Left ventricle myocardium inferior (tissue), 1 donor: ENCODE measurements at regions not wholly inside any gene's neighbourhood (a gene's known extent, or its start where the extent isn't known, plus 50 kb on each side); places are given as distances from the start of the nearest gene placed in this dataset.

Experiments
- DNase-seq: peaks from one replicate; pipeline ENCODE4 v3.0.0-alpha.2; 2020
- H3K27ac ChIP-seq: fragments of 200-600 bp; replicated peaks from 2 replicates; pipeline ENCODE4 v1.8.0; 2021
- H3K27me3 ChIP-seq: fragments of 200-600 bp; 2 replicates; pipeline ENCODE4 v1.8.0; 2021; ENCODE audit warnings: low read depth
- H3K36me3 ChIP-seq: fragments of 200-600 bp; 2 replicates; pipeline ENCODE4 v1.8.0; 2021
- H3K4me1 ChIP-seq: fragments of 200-600 bp; 2 replicates; pipeline ENCODE4 v1.8.0; 2021
- H3K4me3 ChIP-seq: fragments of 200-600 bp; 2 replicates; pipeline ENCODE4 v1.8.0; 2021; ENCODE audit warnings: mild to moderate bottlenecking, moderate library complexity
- H3K9me3 ChIP-seq: fragments of 200-600 bp; replicated peaks from 2 replicates; pipeline ENCODE4 v1.8.0; 2021
- intact Hi-C: fragments of 100-400 bp; cut with micrococcal nuclease; formaldehyde crosslinking; loops from one replicate; pipeline ENCODE4 v1.11.0; 2022
- TF ChIP-seq, protein P1 (sequence below): fragments of 200-600 bp; IDR thresholded peaks from 2 replicates; pipeline ENCODE4 v1.8.0; 2021; ENCODE audit warnings: antibody characterized with exemption, mild to moderate bottlenecking, borderline replicate concordance
- donor health status: DM: no; HTN: yes; CAD: no; lungs with severe emphysema.

DNA sequence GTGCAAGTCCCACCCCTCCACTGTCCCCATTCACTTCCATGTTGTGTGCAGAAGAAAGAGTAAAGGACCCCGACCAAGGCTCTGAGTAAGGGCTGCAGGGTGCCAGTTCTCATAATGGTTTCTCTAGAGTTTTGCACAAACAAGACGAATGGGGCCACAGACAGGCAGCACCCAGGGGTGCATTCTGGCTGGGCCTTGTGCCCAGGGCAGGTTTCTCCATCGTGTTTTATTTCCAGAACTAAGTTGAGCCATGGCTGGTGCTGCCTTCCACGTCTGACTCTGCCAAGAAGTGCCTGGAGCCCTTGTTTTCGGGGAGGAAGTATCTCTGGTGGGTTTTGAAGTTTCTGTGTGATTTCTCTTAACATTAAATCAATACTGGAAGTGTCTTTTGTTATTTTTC is 95.0 kb upstream of the SDK1 start:
- TF ChIP-seq, protein P1, sequence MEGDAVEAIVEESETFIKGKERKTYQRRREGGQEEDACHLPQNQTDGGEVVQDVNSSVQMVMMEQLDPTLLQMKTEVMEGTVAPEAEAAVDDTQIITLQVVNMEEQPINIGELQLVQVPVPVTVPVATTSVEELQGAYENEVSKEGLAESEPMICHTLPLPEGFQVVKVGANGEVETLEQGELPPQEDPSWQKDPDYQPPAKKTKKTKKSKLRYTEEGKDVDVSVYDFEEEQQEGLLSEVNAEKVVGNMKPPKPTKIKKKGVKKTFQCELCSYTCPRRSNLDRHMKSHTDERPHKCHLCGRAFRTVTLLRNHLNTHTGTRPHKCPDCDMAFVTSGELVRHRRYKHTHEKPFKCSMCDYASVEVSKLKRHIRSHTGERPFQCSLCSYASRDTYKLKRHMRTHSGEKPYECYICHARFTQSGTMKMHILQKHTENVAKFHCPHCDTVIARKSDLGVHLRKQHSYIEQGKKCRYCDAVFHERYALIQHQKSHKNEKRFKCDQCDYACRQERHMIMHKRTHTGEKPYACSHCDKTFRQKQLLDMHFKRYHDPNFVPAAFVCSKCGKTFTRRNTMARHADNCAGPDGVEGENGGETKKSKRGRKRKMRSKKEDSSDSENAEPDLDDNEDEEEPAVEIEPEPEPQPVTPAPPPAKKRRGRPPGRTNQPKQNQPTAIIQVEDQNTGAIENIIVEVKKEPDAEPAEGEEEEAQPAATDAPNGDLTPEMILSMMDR, result no peak
- no peaks in the 10 kb centered on the region for H3K4me1 ChIP-seq

DNA sequence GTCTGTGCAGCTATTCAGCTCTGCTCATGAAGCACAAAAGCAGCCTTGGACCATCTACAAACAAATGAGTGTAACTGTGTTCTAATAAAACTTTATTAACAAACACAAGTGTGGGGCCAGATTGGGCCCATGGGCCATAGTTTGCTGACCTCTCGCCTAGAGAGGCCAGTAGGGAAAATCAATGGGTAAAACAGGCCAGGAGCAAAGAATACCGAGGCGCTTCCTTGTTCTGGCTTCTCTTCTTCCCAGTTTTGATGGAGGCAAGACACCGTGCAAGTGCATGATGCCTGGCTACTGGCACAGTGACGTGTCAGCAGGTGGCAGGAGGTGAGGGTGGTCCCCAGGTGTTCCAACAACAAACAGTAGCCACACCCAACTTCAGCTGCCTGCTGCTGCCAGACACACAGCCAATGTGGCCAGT is 94.3 kb upstream of the SDK1 start:
- H3K4me3 ChIP-seq, result no peak overlapping the region
- intact Hi-C loops, result no loop called here
- no peaks in the 10 kb centered on the region for H3K4me1 ChIP-seq
- TF ChIP-seq, protein P1, result no peak
- H3K9me3 ChIP-seq, result no peaks in the 10 kb centered on the region
- no peaks in the 10 kb centered on the region for H3K36me3 ChIP-seq
- DNase-seq, result no peak
- H3K27ac ChIP-seq, result no peak overlapping the region
- no peaks in the 10 kb centered on the region for H3K27me3 ChIP-seq

More for the DNA sequence above, 95.0 kb upstream of the SDK1 start:
- no peaks in the 10 kb centered on the region for H3K9me3 ChIP-seq
- H3K36me3 ChIP-seq, result no peaks in the 10 kb centered on the region
- H3K27ac ChIP-seq, result no peak overlapping the region
- intact Hi-C loops, result no loop called here
- H3K27me3 ChIP-seq, result no peaks in the 10 kb centered on the region
- DNase-seq, result no peak
- H3K4me3 ChIP-seq, result no peak overlapping the region

DNA sequence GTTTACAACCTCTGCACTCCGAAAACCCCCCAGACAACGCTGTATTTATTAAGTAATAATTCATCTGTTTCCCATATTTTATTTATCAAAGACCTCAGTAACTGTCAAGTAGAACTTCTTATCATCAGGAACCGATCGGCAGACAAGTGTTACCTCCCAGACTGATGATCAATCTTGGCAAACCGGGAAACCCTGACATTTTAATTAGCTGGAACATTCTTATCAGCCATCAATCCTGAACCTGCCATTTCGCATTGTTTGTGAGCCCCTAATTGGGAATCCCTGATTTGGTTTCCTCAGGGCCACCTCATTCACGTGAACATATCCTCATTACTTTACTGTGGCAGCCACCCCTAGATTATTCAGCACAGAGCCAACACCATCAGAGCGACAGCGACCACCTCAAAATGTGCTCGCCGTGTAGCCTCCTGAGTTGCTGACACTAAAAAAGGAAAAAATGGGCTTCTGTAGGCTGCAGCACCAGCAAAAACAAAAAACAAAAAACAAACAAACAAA is 93.6 kb upstream of the SDK1 start:
- DNase-seq, result no peak
- no peaks in the 10 kb centered on the region for H3K4me1 ChIP-seq
- H3K9me3 ChIP-seq, result no peaks in the 10 kb centered on the region
- TF ChIP-seq, protein P1, result no peak
- no peak overlapping the region for H3K4me3 ChIP-seq
- no peaks in the 10 kb centered on the region for H3K27me3 ChIP-seq
- intact Hi-C loops, result no loop called here
- no peaks in the 10 kb centered on the region for H3K36me3 ChIP-seq
- no peak overlapping the region for H3K27ac ChIP-seq

DNA sequence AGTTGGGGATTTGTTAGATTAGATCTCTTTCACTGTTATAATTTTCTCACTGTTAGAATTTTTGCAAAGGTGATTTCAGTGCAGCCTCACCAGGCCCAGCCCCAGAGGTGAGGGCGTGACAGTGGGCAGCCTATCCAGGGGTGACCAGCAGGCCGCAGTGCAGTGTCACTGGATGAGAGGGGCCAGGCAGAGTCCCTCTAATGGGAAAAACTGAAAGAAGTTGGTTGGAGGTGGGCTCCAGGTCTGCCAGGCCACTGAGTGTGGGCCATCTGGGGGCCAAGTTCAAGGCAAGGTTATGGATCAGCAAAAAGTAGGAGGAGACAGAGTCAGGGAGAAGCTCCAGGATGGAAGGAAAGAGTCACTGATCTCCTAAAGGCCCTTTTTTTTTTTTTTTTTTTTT is 90.5 kb upstream of the SDK1 start:
- intact Hi-C loops, result no loop called here
- Histone ChIP-seq H3K27me3 (no peaks in the 10 kb centered on the region), H3K36me3 (no peaks in the 10 kb centered on the region), H3K4me1 (no peaks in the 10 kb centered on the region), H3K27ac (no peak overlapping the region), H3K4me3 (no peak overlapping the region), H3K9me3 (no peaks in the 10 kb centered on the region)
- TF ChIP-seq, protein P1, result peak; percentile 23
- no peak for DNase-seq

DNA sequence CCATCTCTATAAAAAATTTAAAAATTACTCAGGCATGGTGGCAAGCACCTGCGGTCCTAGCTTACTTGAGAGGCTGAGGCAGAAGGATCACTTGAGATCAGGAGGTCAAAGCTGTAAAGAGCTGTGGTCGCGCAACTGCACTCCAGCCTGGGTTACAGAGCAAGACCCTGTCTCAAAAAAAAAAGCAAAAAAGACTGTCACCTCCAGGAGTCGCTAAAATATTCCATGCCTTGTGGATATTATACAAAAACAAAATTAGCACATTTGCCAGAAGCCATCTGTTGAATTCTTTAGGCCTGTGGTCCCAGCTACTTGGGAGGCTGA is 87.0 kb upstream of the SDK1 start:
- H3K9me3 ChIP-seq, result no peaks in the 10 kb centered on the region
- TF ChIP-seq, protein P1, result no peak
- peaks cover 30% of the 10 kb centered on the region for H3K4me1 ChIP-seq
- H3K4me3 ChIP-seq, result no peak overlapping the region
- intact Hi-C loops, result no loop called here
- H3K36me3 ChIP-seq, result no peaks in the 10 kb centered on the region
- no peaks in the 10 kb centered on the region for H3K27me3 ChIP-seq
- H3K27ac ChIP-seq, result no peak overlapping the region
- DNase-seq, result no peak
